Tibial nerve (tissue), 4 donors: ENCODE measurements at regions not wholly inside any gene's neighbourhood (a gene's known extent, or its start where the extent isn't known, plus 50 kb on each side); places are given as distances from the start of the nearest gene placed in this dataset.

Source experiments
- DNase-seq, 2 donors: peaks; one replicate each; pipeline ENCODE4 v3.0.0-alpha.2; 2019; ENCODE audit warnings: low spot score in 2 of 2
- H3K27ac ChIP-seq, 4 donors: fragments of 200-600 bp; sonication (generic) in 3 of 4; one replicate each; pipeline ENCODE4 v1.5.1; 2017 to 2019; ENCODE audit warnings: mild to moderate bottlenecking in 1 of 4
- H3K27me3 ChIP-seq, 2 donors: fragments of 200-600 bp; sonication (generic) in 1 of 2; one replicate each; pipeline versions ENCODE4 v1.5.1 to v1.6.0; 2017 to 2019
- H3K36me3 ChIP-seq, 3 donors: fragments of 200-600 bp; sonication (generic); one replicate each; pipeline ENCODE4 v1.5.1; 2018 to 2019
- H3K4me1 ChIP-seq, 4 donors: fragments of 200-600 bp; sonication (generic) in 3 of 4; one replicate each; pipeline ENCODE4 v1.5.1; 2017 to 2019
- H3K4me3 ChIP-seq, 4 donors: fragments of 200-600 bp; sonication (generic) in 3 of 4; one replicate each; pipeline ENCODE4 v1.5.1; 2017 to 2019; ENCODE audit warnings: mild to moderate bottlenecking in 1 of 4, moderate library complexity in 1 of 4
- H3K9me3 ChIP-seq, 4 donors: fragments of 200-600 bp; sonication (generic) in 3 of 4; one replicate each; pipeline ENCODE4 v1.5.1; 2017 to 2019
- EP300 ChIP-seq, 2 donors: sonication (generic); formaldehyde crosslinking; IDR thresholded peaks; one replicate each; pipeline ENCODE4 v1.6.1; 2017; ENCODE audit warnings: antibody characterized with exemption in 2 of 2, mild to moderate bottlenecking in 1 of 2
- POLR2A ChIP-seq, 2 donors: fragments of 450-650 bp; IDR thresholded peaks; one replicate each; pipeline ENCODE4 v1.6.1; 2017; ENCODE audit warnings: antibody characterized with exemption in 2 of 2, mild to moderate bottlenecking in 2 of 2, moderate library complexity in 2 of 2
- WGBS, 2 donors: methylation state at CpG; one replicate each; pipeline ENCODE4 v1.1.5; 2018; 5-methylcytosine and 5-hydroxymethylcytosine counted together
- TF ChIP-seq, protein P1 (sequence below), 5 experiments: fragments of 200-600 bp in 3 of 5; fragments of 450-650 bp in 2 of 5; sonication (generic) in 3 of 5; IDR thresholded peaks; one replicate each; pipeline ENCODE4 v1.5.1; 2016 to 2019; ENCODE audit warnings: antibody characterized with exemption in 5 of 5, mild to moderate bottlenecking in 3 of 5, moderate library complexity in 2 of 5

DNA sequence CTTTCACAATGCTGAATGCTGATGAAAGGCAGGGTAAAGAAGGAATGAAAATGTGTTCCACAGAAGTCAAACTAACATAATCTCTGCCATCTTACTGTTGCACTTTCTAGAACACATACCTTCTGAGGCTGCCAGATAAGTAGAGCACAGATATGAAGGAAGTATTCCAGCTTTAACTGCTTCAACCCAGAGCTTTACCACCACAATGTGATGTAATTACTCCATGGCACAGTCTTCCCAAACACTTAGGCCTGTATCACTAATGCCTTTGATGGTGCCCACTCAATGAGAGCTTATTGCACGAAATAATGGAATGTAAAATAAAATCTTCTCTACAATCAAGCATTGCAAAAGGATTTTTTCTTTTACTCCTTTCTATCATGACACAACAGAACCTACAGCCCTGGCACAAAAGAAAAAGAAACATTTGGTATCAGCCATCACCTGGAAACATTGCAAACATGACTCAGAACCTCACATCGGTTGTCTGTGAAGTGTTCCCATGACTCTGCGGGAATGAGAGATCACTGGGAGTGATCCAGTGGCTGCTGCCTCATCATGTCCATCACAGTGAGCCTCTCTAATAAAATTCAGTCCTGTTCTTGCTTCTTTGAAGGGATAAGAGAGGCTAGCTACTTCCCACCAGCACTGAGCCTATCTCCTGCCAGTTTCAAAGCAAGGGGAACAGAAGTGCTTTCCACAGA, 385.8 kb downstream of the EFNA5 start:
- TF ChIP-seq, protein P1, sequence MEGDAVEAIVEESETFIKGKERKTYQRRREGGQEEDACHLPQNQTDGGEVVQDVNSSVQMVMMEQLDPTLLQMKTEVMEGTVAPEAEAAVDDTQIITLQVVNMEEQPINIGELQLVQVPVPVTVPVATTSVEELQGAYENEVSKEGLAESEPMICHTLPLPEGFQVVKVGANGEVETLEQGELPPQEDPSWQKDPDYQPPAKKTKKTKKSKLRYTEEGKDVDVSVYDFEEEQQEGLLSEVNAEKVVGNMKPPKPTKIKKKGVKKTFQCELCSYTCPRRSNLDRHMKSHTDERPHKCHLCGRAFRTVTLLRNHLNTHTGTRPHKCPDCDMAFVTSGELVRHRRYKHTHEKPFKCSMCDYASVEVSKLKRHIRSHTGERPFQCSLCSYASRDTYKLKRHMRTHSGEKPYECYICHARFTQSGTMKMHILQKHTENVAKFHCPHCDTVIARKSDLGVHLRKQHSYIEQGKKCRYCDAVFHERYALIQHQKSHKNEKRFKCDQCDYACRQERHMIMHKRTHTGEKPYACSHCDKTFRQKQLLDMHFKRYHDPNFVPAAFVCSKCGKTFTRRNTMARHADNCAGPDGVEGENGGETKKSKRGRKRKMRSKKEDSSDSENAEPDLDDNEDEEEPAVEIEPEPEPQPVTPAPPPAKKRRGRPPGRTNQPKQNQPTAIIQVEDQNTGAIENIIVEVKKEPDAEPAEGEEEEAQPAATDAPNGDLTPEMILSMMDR (IDR thresholded peaks at IDR 0.05): no peak
- TF ChIP-seq EP300 (IDR thresholded peaks at IDR 0.05) (no peak), POLR2A (IDR thresholded peaks at IDR 0.05) (no peak)
- Histone ChIP-seq H3K27ac (no peak overlapping the region), H3K4me1 (peaks cover 0 to 3% (median 0%) of the 10 kb centered on the region in 4 donors), H3K27me3 (no peaks in the 10 kb centered on the region), H3K36me3 (no peaks in the 10 kb centered on the region), H3K9me3 (no peaks in the 10 kb centered on the region), H3K4me3 (no peak overlapping the region)
- no peak for DNase-seq
- WGBS, 2 donors: 85% methylated on average over 3 of the region's 3 CpGs

DNA sequence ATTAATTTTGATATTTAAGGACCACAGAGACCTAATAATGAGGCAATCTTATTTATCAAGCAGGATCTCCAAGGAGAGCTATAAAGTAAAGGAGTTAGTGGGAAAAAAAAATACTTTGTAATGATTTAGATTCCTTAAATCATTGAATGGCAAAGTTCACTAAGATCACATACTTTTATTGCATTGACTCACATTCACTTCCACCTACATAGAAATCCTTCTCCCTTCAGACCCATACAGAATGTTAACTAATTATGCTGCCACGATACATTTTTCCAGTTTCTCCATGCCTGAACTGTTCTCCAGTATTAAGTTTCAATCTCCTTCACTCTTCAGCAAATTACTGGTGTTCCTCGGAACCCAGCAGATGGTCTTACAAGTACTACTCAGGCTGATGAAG, 388.7 kb downstream of the EFNA5 start:
- H3K4me1 ChIP-seq: no peaks in the 10 kb centered on the region
- no peaks in the 10 kb centered on the region for H3K36me3 ChIP-seq
- DNase-seq: no peak
- TF ChIP-seq EP300 (IDR thresholded peaks at IDR 0.05): no peak
- TF ChIP-seq POLR2A (IDR thresholded peaks at IDR 0.05): no peak
- TF ChIP-seq, protein P1 (IDR thresholded peaks at IDR 0.05): no peak
- no peak overlapping the region for H3K4me3 ChIP-seq
- no peaks in the 10 kb centered on the region for H3K9me3 ChIP-seq
- WGBS, 2 donors: 39 to 42% methylated on average over 2 of the region's 2 CpGs
- no peak overlapping the region for H3K27ac ChIP-seq
- H3K27me3 ChIP-seq: no peaks in the 10 kb centered on the region

DNA sequence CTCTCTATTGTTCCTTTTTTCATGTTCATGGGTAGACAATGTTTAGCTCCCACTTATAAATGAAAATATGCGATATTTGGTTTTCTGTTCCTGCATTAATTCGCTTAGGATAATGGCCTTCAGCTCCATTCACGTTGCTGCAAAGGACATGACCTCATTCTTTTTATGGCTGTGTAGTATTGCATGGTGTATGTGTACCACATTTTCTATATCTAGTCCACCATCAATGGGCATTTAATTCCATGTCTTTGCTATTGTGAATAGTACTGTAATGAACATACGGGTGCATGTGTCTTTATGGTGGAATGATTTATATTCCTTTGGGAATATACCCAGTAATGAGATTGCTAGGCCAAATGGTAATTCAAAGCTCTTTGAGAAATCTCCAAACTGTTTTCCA, 392.0 kb downstream of the EFNA5 start:
- no peak for TF ChIP-seq EP300 (IDR thresholded peaks at IDR 0.05)
- no peak for TF ChIP-seq POLR2A (IDR thresholded peaks at IDR 0.05)
- TF ChIP-seq, protein P1 (IDR thresholded peaks at IDR 0.05): no peak
- H3K9me3 ChIP-seq: no peaks in the 10 kb centered on the region
- no peak for DNase-seq
- WGBS, 2 donors: 52 to 66% methylated on average over 4 of the region's 4 CpGs
- H3K36me3 ChIP-seq: no peaks in the 10 kb centered on the region
- no peaks in the 10 kb centered on the region for H3K27me3 ChIP-seq
- no peak overlapping the region for H3K27ac ChIP-seq
- no peaks in the 10 kb centered on the region for H3K4me1 ChIP-seq
- H3K4me3 ChIP-seq: no peak overlapping the region

DNA sequence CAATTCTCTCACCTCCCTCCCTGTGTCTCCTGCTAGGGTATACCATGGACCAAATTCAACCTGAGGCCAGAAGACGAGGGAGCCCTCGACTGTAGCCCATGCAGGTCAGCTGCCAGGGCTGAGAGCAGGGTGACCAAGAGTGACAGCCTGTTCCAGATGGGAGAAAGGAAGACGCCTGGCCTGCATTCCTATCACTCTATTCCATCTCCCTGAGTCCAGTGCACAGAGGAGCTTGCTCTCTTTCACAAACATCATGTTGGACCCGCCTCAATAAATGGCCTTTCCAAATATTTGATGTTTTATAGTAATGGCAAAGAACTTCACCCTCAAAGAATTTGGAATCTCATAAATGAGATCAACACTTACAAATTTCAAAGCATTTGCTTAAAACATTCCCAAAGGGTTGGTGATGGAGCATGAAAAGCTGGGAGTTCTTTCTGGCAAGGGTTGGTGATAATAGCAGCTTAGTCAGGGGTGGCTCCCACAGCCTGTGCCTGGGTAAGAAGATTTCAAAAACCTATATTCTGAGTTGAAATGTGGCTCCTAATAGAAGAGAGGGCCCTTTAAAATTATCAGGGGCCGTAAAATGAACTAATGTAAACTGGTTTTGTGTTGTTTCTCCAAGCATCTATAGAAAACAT, 393.1 kb downstream of the EFNA5 start:
- Histone ChIP-seq H3K36me3 (no peaks in the 10 kb centered on the region), H3K4me1 (no peaks in the 10 kb centered on the region), H3K4me3 (no peak overlapping the region), H3K27ac (no peak overlapping the region), H3K27me3 (no peaks in the 10 kb centered on the region), H3K9me3 (no peaks in the 10 kb centered on the region)
- TF ChIP-seq EP300 (IDR thresholded peaks at IDR 0.05) (no peak), POLR2A (IDR thresholded peaks at IDR 0.05) (no peak)
- TF ChIP-seq, protein P1 (IDR thresholded peaks at IDR 0.05): no peak
- DNase-seq: peak in 1 of 2 donors; percentile 7
- WGBS, 2 donors: 74 to 84% methylated on average over 5 of the region's 5 CpGs

DNA sequence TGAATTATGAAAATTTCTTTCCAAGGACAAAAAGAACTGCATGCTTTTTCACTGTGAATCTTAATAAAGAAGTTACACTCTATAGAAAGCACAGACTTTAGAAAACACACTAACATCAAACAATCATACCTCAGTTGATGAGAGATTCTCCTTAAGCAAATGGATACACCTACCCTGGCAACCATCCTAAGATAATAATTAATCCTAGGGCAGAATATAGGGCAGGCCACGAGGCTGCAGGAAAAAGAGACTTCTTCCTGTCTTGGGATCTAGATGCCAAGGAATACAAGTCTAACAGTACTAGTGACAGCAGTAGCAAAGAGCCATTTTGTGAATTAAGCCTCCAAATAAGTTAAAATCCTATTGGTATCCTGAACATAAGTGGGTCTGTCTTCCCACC, 395.4 kb downstream of the EFNA5 start:
- 0 to 28% methylated on average over 1 of the region's 1 CpG for WGBS, 2 donors
- no peak for DNase-seq
- H3K36me3 ChIP-seq: no peaks in the 10 kb centered on the region
- H3K27ac ChIP-seq: no peak overlapping the region
- TF ChIP-seq POLR2A (IDR thresholded peaks at IDR 0.05) (no peak), EP300 (IDR thresholded peaks at IDR 0.05) (no peak)
- TF ChIP-seq, protein P1 (IDR thresholded peaks at IDR 0.05): no peak
- H3K4me1 ChIP-seq: no peaks in the 10 kb centered on the region
- H3K9me3 ChIP-seq: no peaks in the 10 kb centered on the region
- no peaks in the 10 kb centered on the region for H3K27me3 ChIP-seq
- H3K4me3 ChIP-seq: no peak overlapping the region
